SK-N-SH (cell line): ENCODE measurements at regions not wholly inside any gene's neighbourhood (a gene's known extent, or its start where the extent isn't known, plus 50 kb on each side); places are given as distances from the start of the nearest gene placed in this dataset.

Experiments used
- CTCF ChIA-PET: fragments of 300-600, 350-600 bp; formaldehyde crosslinking; extraction: SDS; loops from one replicate; lab custom pipeline; 2021; lab: Yijun Ruan, JAX
- POLR2A ChIA-PET: fragments of 350-600 bp; sonication (Branson Sonifier 250); formaldehyde crosslinking; extraction: SDS; loops from one replicate; lab custom pipeline; 2020; ENCODE audit warnings: antibody characterized with exemption, inconsistent platforms; lab: Yijun Ruan, JAX
- DNase-seq: peaks from one replicate; pipeline ENCODE4 v3.0.0; 2012
- H2AFZ ChIP-seq: fragments of 200-600 bp; sonication (generic); 2 replicates; pipeline ENCODE4 v1.8.1; 2016; ENCODE audit warnings: antibody characterized with exemption, mild to moderate bottlenecking, low read depth
- H3F3A ChIP-seq: fragments of 200-600 bp; sonication (generic); replicated peaks from 2 replicates; pipeline ENCODE3; 2016; ENCODE audit warnings: antibody characterized with exemption, mild to moderate bottlenecking; ENCODE audit not compliant: insufficient read depth
- H3K27ac ChIP-seq, 2 experiments: fragments of 200-500 bp in 1 of 2; fragments of 200-600 bp in 1 of 2; sonication (Bioruptor generic) in 1 of 2; sonication (generic), shearing (Covaris generic) in 1 of 2; 2 replicates each; pipeline versions ENCODE4 v1.5.1 to v1.6.1; 2014 to 2016; ENCODE audit warnings: low read depth in 2 of 2, inconsistent platforms in 1 of 2, low read length in 1 of 2, mild to moderate bottlenecking in 1 of 2, mixed read lengths in 1 of 2
- H3K27me3 ChIP-seq: fragments of 200-600 bp; sonication (generic), shearing (Covaris generic); 2 replicates; pipeline ENCODE4 v1.6.1; 2016; ENCODE audit warnings: mixed run types; ENCODE audit not compliant: insufficient read depth
- H3K36me3 ChIP-seq, 2 experiments: fragments of 200-500 bp in 1 of 2; fragments of 200-600 bp in 1 of 2; sonication (Bioruptor generic) in 1 of 2; sonication (generic) in 1 of 2; replicated peaks in 1 of 2; 2 replicates each; pipeline versions ENCODE3 to v1.5.1; 2014 to 2016; ENCODE audit warnings: low read length in 1 of 2, mild to moderate bottlenecking in 1 of 2; ENCODE audit not compliant: insufficient read depth in 2 of 2, control insufficient read depth in 1 of 2
- H3K4me1 ChIP-seq, 2 experiments: fragments of 200-500 bp in 1 of 2; fragments of 200-600 bp in 1 of 2; sonication (Bioruptor generic) in 1 of 2; sonication (generic), shearing (Covaris generic) in 1 of 2; 2 replicates each; pipeline versions ENCODE4 v1.5.1 to v1.6.1; 2014 to 2016; ENCODE audit warnings: low read depth in 1 of 2, low read length in 1 of 2, mixed run types in 1 of 2; ENCODE audit not compliant: insufficient read depth in 2 of 2, control insufficient read depth in 1 of 2
- H3K4me2 ChIP-seq: fragments of 200-600 bp; sonication (generic), shearing (Covaris generic); 2 replicates; pipeline ENCODE4 v1.6.1; 2017; ENCODE audit warnings: mixed run types
- H3K4me3 ChIP-seq, 2 experiments: fragments of 200-500 bp in 1 of 2; fragments of 200-600 bp in 1 of 2; sonication (Bioruptor generic) in 1 of 2; sonication (generic), shearing (Covaris generic) in 1 of 2; 2 replicates each; pipeline versions ENCODE4 v1.5.1 to v1.8.1; 2014 to 2016; ENCODE audit warnings: low read depth in 2 of 2, inconsistent platforms in 1 of 2, low read length in 1 of 2, mild to moderate bottlenecking in 1 of 2, mixed read lengths in 1 of 2, moderate library complexity in 1 of 2
- H3K79me2 ChIP-seq: fragments of 200-600 bp; sonication (generic); 2 replicates; pipeline ENCODE4 v1.8.1; 2017; ENCODE audit warnings: mild to moderate bottlenecking; ENCODE audit not compliant: insufficient read depth
- H3K9ac ChIP-seq: fragments of 200-600 bp; sonication (generic); 2 replicates; pipeline ENCODE4 v1.6.1; 2017; ENCODE audit warnings: mixed run types
- H3K9me2 ChIP-seq: fragments of 200-600 bp; sonication (generic); 2 replicates; pipeline ENCODE4 v1.6.1; 2017; ENCODE audit warnings: mixed run types
- H3K9me3 ChIP-seq: fragments of 200-600 bp; sonication (generic); 2 replicates; pipeline ENCODE4 v1.6.1; 2017; ENCODE audit warnings: mixed run types, mild to moderate bottlenecking, moderate library complexity
- H4K20me1 ChIP-seq: fragments of 200-600 bp; sonication (generic); 2 replicates; pipeline ENCODE4 v1.6.1; 2017; ENCODE audit warnings: mild to moderate bottlenecking, mixed run types; ENCODE audit not compliant: insufficient read depth
- CHD2 ChIP-seq: fragments of 150-350 bp; IDR thresholded peaks from 2 replicates; pipeline ENCODE4 v1.6.1; 2018; ENCODE audit warnings: low read length; ENCODE audit not compliant: partially characterized antibody
- ELF1 ChIP-seq: IDR thresholded peaks from 2 replicates; pipeline ENCODE4 v1.4.0; 2012
- FOXM1 ChIP-seq: IDR thresholded peaks from 2 replicates; pipeline ENCODE4 v1.4.0; 2012; ENCODE audit warnings: low read depth, mild to moderate bottlenecking
- MXI1 ChIP-seq: IDR thresholded peaks from 2 replicates; pipeline ENCODE4 v1.6.1; 2012; ENCODE audit warnings: mild to moderate bottlenecking, low read depth, low read length, improper control_type of control experiment
- NFIC ChIP-seq: IDR thresholded peaks from 2 replicates; pipeline ENCODE4 v1.4.0; 2012; ENCODE audit warnings: borderline replicate concordance
- RAD21 ChIP-seq: IDR thresholded peaks from 2 replicates; pipeline ENCODE4 v1.6.1; 2012; ENCODE audit warnings: mild to moderate bottlenecking, low read length
- RCOR1 ChIP-seq: fragments of 150-350 bp; IDR thresholded peaks from 2 replicates; pipeline ENCODE4 v1.6.1; 2017; ENCODE audit warnings: antibody characterized with exemption, low read length
- RXRA ChIP-seq: IDR thresholded peaks from 2 replicates; pipeline ENCODE4 v1.4.0; 2012; ENCODE audit warnings: low read depth, mild to moderate bottlenecking, borderline replicate concordance
- SMC3 ChIP-seq: IDR thresholded peaks from 2 replicates; pipeline ENCODE4 v1.6.1; 2012; ENCODE audit warnings: low read depth, low read length, improper control_type of control experiment
- WGBS: methylation state at CpG from one replicate; pipeline ENCODE4 v1.1.6; 2017; ENCODE audit warnings: low lambda C conversion rate; 5-methylcytosine and 5-hydroxymethylcytosine counted together
- TF ChIP-seq, protein P1 (sequence below): fragments of 150-350 bp; IDR thresholded peaks from 2 replicates; pipeline ENCODE4 v1.6.1; 2017; ENCODE audit warnings: antibody characterized with exemption, low read length, low read depth, borderline replicate concordance
- TF ChIP-seq, protein P2 (sequence below): IDR thresholded peaks from 2 replicates; pipeline ENCODE4; 2012
- TF ChIP-seq, protein P3 (sequence below): IDR thresholded peaks from 2 replicates; pipeline ENCODE4 v1.6.1; 2012; ENCODE audit warnings: mild to moderate bottlenecking, low read depth, low read length, moderate library complexity

DNA sequence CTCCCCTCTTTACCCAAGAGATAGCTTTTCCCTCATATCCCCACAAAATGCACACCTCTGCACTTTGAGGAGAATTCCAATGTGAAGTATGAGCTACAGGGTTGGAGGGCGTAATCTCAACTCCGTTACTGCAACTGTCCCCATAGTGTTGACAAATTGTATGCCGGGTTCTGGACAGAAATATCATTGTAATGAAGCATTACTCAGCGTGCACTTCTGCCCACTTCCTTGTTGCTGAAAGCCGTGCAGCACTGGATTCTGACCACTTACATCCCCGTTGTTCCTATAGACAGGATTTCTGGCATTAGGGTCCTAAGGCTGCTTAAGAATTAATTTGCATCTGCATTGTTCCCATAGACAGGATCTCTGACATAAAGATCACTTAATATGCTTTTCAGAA, 205.6 kb downstream of the RHOU start:
- TF ChIP-seq FOXM1: no peak
- TF ChIP-seq, protein P1, sequence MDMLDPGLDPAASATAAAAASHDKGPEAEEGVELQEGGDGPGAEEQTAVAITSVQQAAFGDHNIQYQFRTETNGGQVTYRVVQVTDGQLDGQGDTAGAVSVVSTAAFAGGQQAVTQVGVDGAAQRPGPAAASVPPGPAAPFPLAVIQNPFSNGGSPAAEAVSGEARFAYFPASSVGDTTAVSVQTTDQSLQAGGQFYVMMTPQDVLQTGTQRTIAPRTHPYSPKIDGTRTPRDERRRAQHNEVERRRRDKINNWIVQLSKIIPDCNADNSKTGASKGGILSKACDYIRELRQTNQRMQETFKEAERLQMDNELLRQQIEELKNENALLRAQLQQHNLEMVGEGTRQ: no peak
- no peak for TF ChIP-seq RXRA
- no peak for TF ChIP-seq ELF1
- no peak for TF ChIP-seq CHD2
- POLR2A ChIA-PET: no interaction called here
- Histone ChIP-seq H3K36me3 (no peaks in the 10 kb centered on the region), H3K4me1 (no peaks in the 10 kb centered on the region), H3K79me2 (no peaks in the 10 kb centered on the region), H2AFZ (no peak overlapping the region), H3F3A (no peaks in the 10 kb centered on the region), H3K4me2 (no peak overlapping the region), H3K9ac (no peak overlapping the region), H3K4me3 (no peak overlapping the region), H3K9me3 (no peaks in the 10 kb centered on the region), H3K9me2 (no peaks in the 10 kb centered on the region), H3K27me3 (no peaks in the 10 kb centered on the region), H4K20me1 (no peaks in the 10 kb centered on the region), H3K27ac (no peak overlapping the region)
- 63% methylated on average over 6 of the region's 6 CpGs for WGBS
- no peak for DNase-seq
- CTCF ChIA-PET: no interaction called here

DNA sequence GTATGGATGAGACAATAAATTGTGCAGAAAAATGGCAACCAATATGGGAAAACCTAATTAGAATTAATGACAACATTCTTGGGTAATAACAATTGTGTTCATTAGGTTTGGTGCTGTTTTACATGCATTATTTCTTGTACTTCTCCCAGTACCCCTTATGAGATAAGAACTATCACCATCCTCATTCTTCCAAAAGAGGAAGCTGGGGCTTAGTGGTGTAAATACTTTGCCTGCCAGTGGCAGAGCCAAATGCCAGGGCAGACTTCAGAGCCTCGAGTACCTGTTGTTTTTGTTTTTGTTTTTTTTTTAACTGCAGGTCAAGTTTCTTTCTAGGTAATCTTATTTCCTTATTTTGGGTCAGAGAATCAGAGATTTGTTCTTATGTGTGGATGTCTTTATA, 206.4 kb downstream of the RHOU start:
- no peaks in the 10 kb centered on the region for H3K79me2 ChIP-seq
- H3K9me3 ChIP-seq: no peaks in the 10 kb centered on the region
- H3K27me3 ChIP-seq: no peaks in the 10 kb centered on the region
- CTCF ChIA-PET: interaction anchor here (0.8 kb wide), 1 partner anchor 286 kb away, joined by 3 read pairs; no protein-coding TSS in a partner anchor
- no peak overlapping the region for H3K27ac ChIP-seq
- no peak for DNase-seq
- no peak overlapping the region for H3K4me2 ChIP-seq
- no peak overlapping the region for H2AFZ ChIP-seq
- H3K9me2 ChIP-seq: no peaks in the 10 kb centered on the region
- no peak overlapping the region for H3K4me3 ChIP-seq
- POLR2A ChIA-PET: no interaction called here
- WGBS: 50% methylated on average over 1 of the region's 1 CpG
- TF ChIP-seq RAD21 (no peak), SMC3 (no peak), NFIC (no peak), MXI1 (no peak), RCOR1 (no peak)
- TF ChIP-seq, protein P2, sequence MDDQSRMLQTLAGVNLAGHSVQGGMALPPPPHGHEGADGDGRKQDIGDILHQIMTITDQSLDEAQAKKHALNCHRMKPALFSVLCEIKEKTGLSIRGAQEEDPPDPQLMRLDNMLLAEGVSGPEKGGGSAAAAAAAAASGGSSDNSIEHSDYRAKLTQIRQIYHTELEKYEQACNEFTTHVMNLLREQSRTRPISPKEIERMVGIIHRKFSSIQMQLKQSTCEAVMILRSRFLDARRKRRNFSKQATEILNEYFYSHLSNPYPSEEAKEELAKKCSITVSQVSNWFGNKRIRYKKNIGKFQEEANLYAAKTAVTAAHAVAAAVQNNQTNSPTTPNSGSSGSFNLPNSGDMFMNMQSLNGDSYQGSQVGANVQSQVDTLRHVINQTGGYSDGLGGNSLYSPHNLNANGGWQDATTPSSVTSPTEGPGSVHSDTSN: no peak
- H3K36me3 ChIP-seq: no peaks in the 10 kb centered on the region
- H4K20me1 ChIP-seq: no peaks in the 10 kb centered on the region
- no peaks in the 10 kb centered on the region for H3K4me1 ChIP-seq
- no peak overlapping the region for H3K9ac ChIP-seq
- H3F3A ChIP-seq: no peaks in the 10 kb centered on the region

DNA sequence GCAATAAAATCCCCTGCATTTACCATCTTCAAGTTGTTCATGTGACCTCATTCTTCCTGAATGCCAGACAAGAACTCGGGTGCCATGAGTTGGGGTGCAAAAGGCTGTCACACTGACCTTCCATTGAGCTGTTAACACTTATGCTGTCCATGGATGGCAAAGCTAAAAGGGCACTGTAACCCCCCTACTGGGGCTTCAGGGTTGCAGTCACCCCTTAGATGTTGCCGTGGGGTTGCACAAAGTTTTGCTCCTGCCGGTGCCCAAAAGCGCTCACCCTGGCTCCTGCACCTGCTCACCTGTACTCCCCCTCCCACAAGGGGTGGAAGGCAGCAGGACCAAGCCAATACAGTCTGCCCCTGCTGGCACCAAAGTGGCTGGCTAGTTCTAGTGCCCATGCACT, 208.2 kb downstream of the RHOU start:
- ChIA-PET CTCF (no interaction called here), POLR2A (no interaction called here)
- TF ChIP-seq, protein P3, sequence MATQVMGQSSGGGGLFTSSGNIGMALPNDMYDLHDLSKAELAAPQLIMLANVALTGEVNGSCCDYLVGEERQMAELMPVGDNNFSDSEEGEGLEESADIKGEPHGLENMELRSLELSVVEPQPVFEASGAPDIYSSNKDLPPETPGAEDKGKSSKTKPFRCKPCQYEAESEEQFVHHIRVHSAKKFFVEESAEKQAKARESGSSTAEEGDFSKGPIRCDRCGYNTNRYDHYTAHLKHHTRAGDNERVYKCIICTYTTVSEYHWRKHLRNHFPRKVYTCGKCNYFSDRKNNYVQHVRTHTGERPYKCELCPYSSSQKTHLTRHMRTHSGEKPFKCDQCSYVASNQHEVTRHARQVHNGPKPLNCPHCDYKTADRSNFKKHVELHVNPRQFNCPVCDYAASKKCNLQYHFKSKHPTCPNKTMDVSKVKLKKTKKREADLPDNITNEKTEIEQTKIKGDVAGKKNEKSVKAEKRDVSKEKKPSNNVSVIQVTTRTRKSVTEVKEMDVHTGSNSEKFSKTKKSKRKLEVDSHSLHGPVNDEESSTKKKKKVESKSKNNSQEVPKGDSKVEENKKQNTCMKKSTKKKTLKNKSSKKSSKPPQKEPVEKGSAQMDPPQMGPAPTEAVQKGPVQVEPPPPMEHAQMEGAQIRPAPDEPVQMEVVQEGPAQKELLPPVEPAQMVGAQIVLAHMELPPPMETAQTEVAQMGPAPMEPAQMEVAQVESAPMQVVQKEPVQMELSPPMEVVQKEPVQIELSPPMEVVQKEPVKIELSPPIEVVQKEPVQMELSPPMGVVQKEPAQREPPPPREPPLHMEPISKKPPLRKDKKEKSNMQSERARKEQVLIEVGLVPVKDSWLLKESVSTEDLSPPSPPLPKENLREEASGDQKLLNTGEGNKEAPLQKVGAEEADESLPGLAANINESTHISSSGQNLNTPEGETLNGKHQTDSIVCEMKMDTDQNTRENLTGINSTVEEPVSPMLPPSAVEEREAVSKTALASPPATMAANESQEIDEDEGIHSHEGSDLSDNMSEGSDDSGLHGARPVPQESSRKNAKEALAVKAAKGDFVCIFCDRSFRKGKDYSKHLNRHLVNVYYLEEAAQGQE: no peak
- no peak for TF ChIP-seq CHD2
- no peak for TF ChIP-seq RAD21
- 73% methylated on average over 1 of the region's 4 CpGs for WGBS
- no peak for DNase-seq
- no peaks in the 10 kb centered on the region for H4K20me1 ChIP-seq
- H3K9me2 ChIP-seq: no peaks in the 10 kb centered on the region
- H3F3A ChIP-seq: no peaks in the 10 kb centered on the region
- H3K4me3 ChIP-seq: no peak overlapping the region
- H3K9me3 ChIP-seq: no peaks in the 10 kb centered on the region
- no peaks in the 10 kb centered on the region for H3K27me3 ChIP-seq
- no peak overlapping the region for H3K4me2 ChIP-seq
- no peaks in the 10 kb centered on the region for H3K4me1 ChIP-seq
- no peaks in the 10 kb centered on the region for H3K79me2 ChIP-seq
- H3K27ac ChIP-seq: no peak overlapping the region
- no peak overlapping the region for H2AFZ ChIP-seq
- no peaks in the 10 kb centered on the region for H3K36me3 ChIP-seq
- no peak overlapping the region for H3K9ac ChIP-seq
